SK-N-MC (cell line): ENCODE measurements at regions not wholly inside any gene's neighbourhood (a gene's known extent, or its start where the extent isn't known, plus 50 kb on each side); places are given as distances from the start of the nearest gene placed in this dataset.

ENCODE experiments used
- EZH2 ChIP-seq: fragments of 200-600 bp; sonication (generic); IDR thresholded peaks from one replicate; pipeline ENCODE4 v1.6.1; 2017; ENCODE audit warnings: antibody characterized with exemption
- FOXP2 ChIP-seq: optimal IDR thresholded peaks from 2 replicates; pipeline ENCODE3; 2011; ENCODE audit warnings: mild to moderate bottlenecking, moderate library complexity; ENCODE audit not compliant: insufficient read depth; ENCODE audit errors: extremely low read length, control extremely low read depth
- POLR2AphosphoS5 ChIP-seq: IDR thresholded peaks from 2 replicates; pipeline ENCODE4 v1.6.1; 2012; ENCODE audit warnings: mild to moderate bottlenecking, low read depth, low read length, borderline replicate concordance

- TF ChIP-seq FOXP2, result no peak
- TF ChIP-seq POLR2AphosphoS5, result no peak
- no peak for TF ChIP-seq EZH2
These were observed 151.5 kb upstream of the PDE1C start for GRCh38 chr7:32221736-32222135.
